ENCODE measurements at regions not wholly inside any gene's neighbourhood (a gene's known extent, or its start where the extent isn't known, plus 50 kb on each side); places are given as distances from the start of the nearest gene placed in this dataset.
A peak's percentile ranks its signal among the peaks of the same experiment; 100 is the strongest.

DNA sequence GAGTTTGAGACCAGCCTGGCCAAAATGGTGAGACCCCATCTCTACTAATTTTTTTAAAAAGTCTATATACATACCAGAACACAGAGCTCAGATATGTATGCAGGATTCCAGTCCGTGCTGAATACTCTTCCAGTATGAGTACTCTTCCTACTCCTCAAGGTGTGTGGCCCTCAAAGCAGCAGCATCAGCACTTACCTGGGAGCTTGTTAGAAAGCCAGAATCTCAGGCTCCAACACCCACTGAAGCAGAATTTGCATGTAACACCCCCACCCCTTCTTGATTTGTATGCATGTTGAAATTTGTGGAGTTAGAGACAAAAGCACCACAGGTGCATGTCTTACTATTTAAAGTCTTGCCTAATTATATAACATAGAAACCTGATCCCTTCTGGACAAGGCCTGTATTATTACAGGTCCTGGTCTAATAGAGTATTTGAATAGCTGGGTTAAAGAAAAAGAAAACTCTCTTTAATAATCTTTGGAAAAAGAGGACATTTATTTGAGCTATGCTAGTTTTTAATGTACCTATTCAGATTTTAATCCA, 50.3 kb upstream of the NFE2L2 start:
- no peak for DNase-seq (ENCODE audit: low spot score)
- POLR2A ChIA-PET (ENCODE audit: low non-redundant PET), result no interaction called here
- CTCF ChIA-PET, result interaction anchor here (1.2 kb wide), 1 partner anchor 51 kb away, joined by 6 read pairs; no protein-coding TSS in a partner anchor
- TF ChIP-seq, protein P1, sequence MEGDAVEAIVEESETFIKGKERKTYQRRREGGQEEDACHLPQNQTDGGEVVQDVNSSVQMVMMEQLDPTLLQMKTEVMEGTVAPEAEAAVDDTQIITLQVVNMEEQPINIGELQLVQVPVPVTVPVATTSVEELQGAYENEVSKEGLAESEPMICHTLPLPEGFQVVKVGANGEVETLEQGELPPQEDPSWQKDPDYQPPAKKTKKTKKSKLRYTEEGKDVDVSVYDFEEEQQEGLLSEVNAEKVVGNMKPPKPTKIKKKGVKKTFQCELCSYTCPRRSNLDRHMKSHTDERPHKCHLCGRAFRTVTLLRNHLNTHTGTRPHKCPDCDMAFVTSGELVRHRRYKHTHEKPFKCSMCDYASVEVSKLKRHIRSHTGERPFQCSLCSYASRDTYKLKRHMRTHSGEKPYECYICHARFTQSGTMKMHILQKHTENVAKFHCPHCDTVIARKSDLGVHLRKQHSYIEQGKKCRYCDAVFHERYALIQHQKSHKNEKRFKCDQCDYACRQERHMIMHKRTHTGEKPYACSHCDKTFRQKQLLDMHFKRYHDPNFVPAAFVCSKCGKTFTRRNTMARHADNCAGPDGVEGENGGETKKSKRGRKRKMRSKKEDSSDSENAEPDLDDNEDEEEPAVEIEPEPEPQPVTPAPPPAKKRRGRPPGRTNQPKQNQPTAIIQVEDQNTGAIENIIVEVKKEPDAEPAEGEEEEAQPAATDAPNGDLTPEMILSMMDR (conservative IDR thresholded peaks at IDR 0.05; ENCODE audit: low read depth), result no peak
- peak overlapping the region; percentile 50 for H3K27ac ChIP-seq

- TF ChIP-seq, protein P1 (conservative IDR thresholded peaks at IDR 0.05; ENCODE audit: low read depth), result no peak
- CTCF ChIA-PET, result interaction anchor here (0.6 to 1.2 kb wide), 4 partner anchors 20 to 167 kb away, joined by 3 to 6 read pairs (median 3); no protein-coding TSS in a partner anchor
- POLR2A ChIA-PET (ENCODE audit: low non-redundant PET), result no interaction called here
- peak overlapping the region; percentile 88 for H3K27ac ChIP-seq
- DNase-seq (ENCODE audit: low spot score), result no peak
Observed at GRCh38 chr2:177315364-177315763, 50.8 kb upstream of the NFE2L2 start.

GRCh38 chr2:177316756-177317155, 52.2 kb upstream of the NFE2L2 start:
- TF ChIP-seq, protein P1 (conservative IDR thresholded peaks at IDR 0.05; ENCODE audit: low read depth), result no peak
- DNase-seq (ENCODE audit: low spot score), result no peak
- ChIA-PET POLR2A (ENCODE audit: low non-redundant PET) (no interaction called here), CTCF (no interaction called here)
- H3K27ac ChIP-seq, result no peak overlapping the region

DNA sequence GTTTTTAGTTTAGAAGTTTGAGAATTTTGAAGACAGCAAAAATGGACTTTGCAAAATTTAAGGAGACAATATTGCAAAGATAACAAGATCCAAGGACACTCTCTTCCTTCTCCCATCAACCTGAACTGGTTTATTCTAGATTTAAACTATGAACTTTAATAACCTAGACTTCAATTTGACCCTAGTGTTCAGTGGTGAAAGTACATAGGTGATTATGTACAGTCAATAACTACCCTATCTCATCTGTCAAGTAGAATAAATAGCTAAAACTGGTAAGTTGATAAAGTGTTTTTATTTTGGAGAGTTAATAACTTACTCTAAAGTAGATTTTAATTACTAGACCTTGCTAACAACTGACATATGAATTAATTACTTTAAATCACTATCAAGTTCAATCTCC, 52.9 kb upstream of the NFE2L2 start:
- DNase-seq (ENCODE audit: low spot score), result no peak
- TF ChIP-seq, protein P1 (conservative IDR thresholded peaks at IDR 0.05; ENCODE audit: low read depth), result no peak
- CTCF ChIA-PET, result no interaction called here
- POLR2A ChIA-PET (ENCODE audit: low non-redundant PET), result no interaction called here
- H3K27ac ChIP-seq, result no peak overlapping the region

DNA sequence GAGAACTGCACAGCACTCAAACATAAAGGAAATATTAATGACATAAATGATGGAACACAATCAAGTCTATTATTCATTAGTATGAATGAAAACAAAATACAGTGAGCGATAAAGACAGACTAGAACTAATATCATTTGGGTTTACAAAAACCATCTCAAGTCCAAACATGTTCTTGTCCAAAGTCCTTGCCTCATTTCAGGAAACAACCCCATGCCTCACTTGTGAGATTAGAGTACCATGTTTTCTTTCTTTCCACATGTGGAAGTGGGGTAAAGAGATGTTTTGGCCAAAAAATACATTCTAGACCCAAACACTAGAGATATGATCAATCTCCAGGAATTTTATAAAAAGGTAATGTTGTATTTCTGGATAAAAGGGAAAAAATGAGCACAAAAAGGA, 53.3 kb upstream of the NFE2L2 start:
- H3K27ac ChIP-seq, result no peak overlapping the region
- ChIA-PET CTCF (interaction anchor here (0.6 kb wide), 1 partner anchor 55 kb away, joined by 3 read pairs; no protein-coding TSS in a partner anchor), POLR2A (ENCODE audit: low non-redundant PET) (no interaction called here)
- no peak for DNase-seq (ENCODE audit: low spot score)
- TF ChIP-seq, protein P1 (conservative IDR thresholded peaks at IDR 0.05; ENCODE audit: low read depth), result no peak

- CTCF ChIA-PET, result no interaction called here
- TF ChIP-seq, protein P1 (conservative IDR thresholded peaks at IDR 0.05; ENCODE audit: low read depth), result no peak
- no peak overlapping the region for H3K27ac ChIP-seq
- POLR2A ChIA-PET (ENCODE audit: low non-redundant PET), result no interaction called here
- DNase-seq (ENCODE audit: low spot score), result no peak
Observed at GRCh38 chr2:177318613-177319012, 54.1 kb upstream of the NFE2L2 start.

Data from RWPE1 (cell line).